ENCODE measurements at regions not wholly inside any gene's neighbourhood (a gene's known extent, or its start where the extent isn't known, plus 50 kb on each side); places are given as distances from the start of the nearest gene placed in this dataset.

DNA sequence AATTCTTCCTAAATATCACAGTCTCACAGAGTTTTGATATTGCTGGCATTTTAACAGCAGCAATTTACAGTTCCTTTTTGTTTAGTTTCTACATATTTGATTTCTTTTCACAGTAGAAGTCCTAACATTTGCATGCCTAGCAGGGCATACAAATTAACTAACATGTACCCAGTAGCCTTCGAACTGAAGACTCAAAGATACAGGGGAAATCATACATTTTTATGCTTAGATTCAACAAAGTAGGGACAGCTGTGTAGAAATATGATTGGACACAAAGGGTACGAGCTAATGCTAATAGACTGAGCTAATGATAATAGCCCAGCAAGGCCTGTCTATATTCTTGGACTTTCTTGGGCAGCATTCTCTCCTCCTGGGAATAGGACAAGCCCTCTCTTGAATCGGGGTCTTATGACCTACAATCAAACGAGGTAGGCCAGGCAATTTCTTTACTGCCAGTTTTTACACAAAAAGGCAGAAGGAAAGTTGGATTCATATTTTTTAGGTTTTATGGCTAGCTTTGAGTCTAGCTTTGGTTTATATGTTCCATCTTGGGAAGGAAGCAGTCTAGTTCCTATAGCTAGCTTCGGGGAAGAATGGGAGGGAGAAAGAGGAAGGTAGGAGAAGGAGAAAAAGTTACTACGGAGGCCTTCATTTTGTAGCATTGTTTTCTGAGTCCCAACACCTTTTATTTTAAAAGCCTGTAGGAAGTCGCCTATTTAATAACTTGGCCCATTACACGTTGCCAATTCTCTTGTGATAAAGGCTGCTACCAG, 115.8 kb downstream of the HFE start (continued):
- TF ChIP-seq, protein P1, sequence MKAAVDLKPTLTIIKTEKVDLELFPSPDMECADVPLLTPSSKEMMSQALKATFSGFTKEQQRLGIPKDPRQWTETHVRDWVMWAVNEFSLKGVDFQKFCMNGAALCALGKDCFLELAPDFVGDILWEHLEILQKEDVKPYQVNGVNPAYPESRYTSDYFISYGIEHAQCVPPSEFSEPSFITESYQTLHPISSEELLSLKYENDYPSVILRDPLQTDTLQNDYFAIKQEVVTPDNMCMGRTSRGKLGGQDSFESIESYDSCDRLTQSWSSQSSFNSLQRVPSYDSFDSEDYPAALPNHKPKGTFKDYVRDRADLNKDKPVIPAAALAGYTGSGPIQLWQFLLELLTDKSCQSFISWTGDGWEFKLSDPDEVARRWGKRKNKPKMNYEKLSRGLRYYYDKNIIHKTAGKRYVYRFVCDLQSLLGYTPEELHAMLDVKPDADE (IDR thresholded peaks at IDR 0.05), result no peak
- no peak for TF ChIP-seq ZNF114 (CRISPR knock-in tag; IDR thresholded peaks at IDR 0.05)
- TF ChIP-seq REST (IDR thresholded peaks at IDR 0.05; ENCODE audit: unreplicated experiment), result no peak
- TF ChIP-seq CREB1 (CRISPR knock-in tag; IDR thresholded peaks at IDR 0.05; ENCODE audit: low read depth), result no peak
- TF ChIP-seq EZH2phosphoT487 (IDR thresholded peaks at IDR 0.05; ENCODE audit: unreplicated experiment), result no peak

GRCh38 chr6:26204332-26205160, 117.3 kb downstream of the HFE start:
- Histone ChIP-seq H3K4me2 (peak overlapping the region; percentile 77), H2AFZ (no peak overlapping the region), H3K4me3 (peak overlapping the region; percentile 76), H3K27me3 (ENCODE audit: insufficient read depth) (no peaks in the 10 kb centered on the region), H3K36me3 (ENCODE audit: insufficient read depth) (no peaks in the 10 kb centered on the region), H4K20me1 (replicated peaks; ENCODE audit: insufficient read depth) (no peaks in the 10 kb centered on the region), H3K4me1 (ENCODE audit: insufficient read depth) (peaks cover 17% of the 10 kb centered on the region; the same call in 1 of the 2 replicates), H3K79me2 (replicated peaks; ENCODE audit: insufficient read depth) (0 out of 2 replicates have a peak, but pooled peaks cover 7% of the 10 kb centered on the region), H3F3A (replicated peaks; ENCODE audit: low read depth) (peaks cover 6% of the 10 kb centered on the region), H3K27ac (ENCODE audit: low read depth) (peak overlapping the region; percentile 99), H3K9me2 (ENCODE audit: insufficient read depth) (no peaks in the 10 kb centered on the region)
- Mint-ChIP-seq H3K4me1 (peaks cover 23% of the 10 kb centered on the region), H3K36me3 (ENCODE audit: low read depth) (no peaks in the 10 kb centered on the region), H3K27me3 (ENCODE audit: insufficient read depth, low read depth, poor library complexity) (peaks cover 12% of the 10 kb centered on the region), H3K9me3 (peaks cover 8% of the 10 kb centered on the region), H3K27ac (no peak overlapping the region), H3K4me3 (no peak overlapping the region)
- DNase-seq (ENCODE audit: low spot score), result peak; percentile 99
- ATAC-seq, result peak; percentile 60
- TF ChIP-seq ZNF331 (CRISPR knock-in tag; IDR thresholded peaks at IDR 0.05; ENCODE audit: low read depth), result no peak
- TF ChIP-seq JUNB (IDR thresholded peaks at IDR 0.05; ENCODE audit: unreplicated experiment), result no peak
- no peak for TF ChIP-seq EZH2phosphoT487 (IDR thresholded peaks at IDR 0.05; ENCODE audit: unreplicated experiment)
- TF ChIP-seq ZNF114 (CRISPR knock-in tag; IDR thresholded peaks at IDR 0.05), result no peak
- TF ChIP-seq EZH2 (IDR thresholded peaks at IDR 0.05; ENCODE audit: low read depth, unreplicated experiment), result no peak
- TF ChIP-seq REST (IDR thresholded peaks at IDR 0.05; ENCODE audit: unreplicated experiment), result no peak
- TF ChIP-seq NANOG (IDR thresholded peaks at IDR 0.05; ENCODE audit: borderline replicate concordance), result no peak
- peak; percentile 99 for TF ChIP-seq POLR2AphosphoS5 (IDR thresholded peaks at IDR 0.05; ENCODE audit: low read depth)
- TF ChIP-seq CREB1 (CRISPR knock-in tag; IDR thresholded peaks at IDR 0.05; ENCODE audit: low read depth), result peak; percentile 98
